ENCODE measurements at regions not wholly inside any gene's neighbourhood (a gene's known extent, or its start where the extent isn't known, plus 50 kb on each side); places are given as distances from the start of the nearest gene placed in this dataset.

- Histone ChIP-seq H3K4me3 (ENCODE audit: insufficient read depth, low read length) (no peak overlapping the region), H3K36me3 (ENCODE audit: insufficient read depth, low read length) (no peaks in the 10 kb centered on the region), H4K20me1 (ENCODE audit: insufficient read depth, low read length) (no peaks in the 10 kb centered on the region), H3K27ac (ENCODE audit: low read depth, low read length) (no peak overlapping the region), H3K4me1 (ENCODE audit: insufficient read depth, low read length) (no peaks in the 10 kb centered on the region), H3K27me3 (ENCODE audit: insufficient read depth, low read length) (no peaks in the 10 kb centered on the region), H3K79me2 (ENCODE audit: insufficient read depth, low read length) (no peaks in the 10 kb centered on the region), H3K4me2 (ENCODE audit: insufficient read depth, low read length) (no peak overlapping the region), H2AFZ (ENCODE audit: low read length) (no peak overlapping the region), H3K9me3 (ENCODE audit: low read depth, low read length) (no peaks in the 10 kb centered on the region)
- TF ChIP-seq CTCF (IDR thresholded peaks at IDR 0.05; ENCODE audit: extremely low read depth, low read depth, low read length), result no peak
- no peak for DNase-seq (ENCODE audit: insufficient read length, low spot score, missing footprints)
Observed at GRCh38 chr5:123690821-123691220, 178.8 kb downstream of the CSNK1G3 start.

- Histone ChIP-seq H3K4me2 (ENCODE audit: insufficient read depth, low read length) (no peak overlapping the region), H3K27me3 (ENCODE audit: insufficient read depth, low read length) (no peaks in the 10 kb centered on the region), H3K79me2 (ENCODE audit: insufficient read depth, low read length) (no peaks in the 10 kb centered on the region), H3K4me1 (ENCODE audit: insufficient read depth, low read length) (no peaks in the 10 kb centered on the region), H4K20me1 (ENCODE audit: insufficient read depth, low read length) (no peaks in the 10 kb centered on the region), H3K36me3 (ENCODE audit: insufficient read depth, low read length) (no peaks in the 10 kb centered on the region), H3K4me3 (ENCODE audit: insufficient read depth, low read length) (no peak overlapping the region), H2AFZ (ENCODE audit: low read length) (no peak overlapping the region), H3K27ac (ENCODE audit: low read depth, low read length) (no peak overlapping the region), H3K9me3 (ENCODE audit: low read depth, low read length) (no peaks in the 10 kb centered on the region)
- DNase-seq (ENCODE audit: insufficient read length, low spot score, missing footprints), result peak; percentile 23
- no peak for TF ChIP-seq CTCF (IDR thresholded peaks at IDR 0.05; ENCODE audit: extremely low read depth, low read depth, low read length)
Observed at GRCh38 chr5:123681061-123681460, 169.1 kb downstream of the CSNK1G3 start.

- H4K20me1 ChIP-seq (ENCODE audit: insufficient read depth, low read length), result no peaks in the 10 kb centered on the region
- no peaks in the 10 kb centered on the region for H3K27me3 ChIP-seq (ENCODE audit: insufficient read depth, low read length)
- no peaks in the 10 kb centered on the region for H3K4me1 ChIP-seq (ENCODE audit: insufficient read depth, low read length)
- TF ChIP-seq CTCF (IDR thresholded peaks at IDR 0.05; ENCODE audit: extremely low read depth, low read depth, low read length), result no peak
- H2AFZ ChIP-seq (ENCODE audit: low read length), result no peak overlapping the region
- H3K9me3 ChIP-seq (ENCODE audit: low read depth, low read length), result no peaks in the 10 kb centered on the region
- no peak for DNase-seq (ENCODE audit: insufficient read length, low spot score, missing footprints)
- H3K79me2 ChIP-seq (ENCODE audit: insufficient read depth, low read length), result no peaks in the 10 kb centered on the region
- no peaks in the 10 kb centered on the region for H3K36me3 ChIP-seq (ENCODE audit: insufficient read depth, low read length)
- no peak overlapping the region for H3K4me2 ChIP-seq (ENCODE audit: insufficient read depth, low read length)
- no peak overlapping the region for H3K27ac ChIP-seq (ENCODE audit: low read depth, low read length)
- H3K4me3 ChIP-seq (ENCODE audit: insufficient read depth, low read length), result no peak overlapping the region
Observed at GRCh38 chr5:123673107-123673506, 161.1 kb downstream of the CSNK1G3 start.

DNA sequence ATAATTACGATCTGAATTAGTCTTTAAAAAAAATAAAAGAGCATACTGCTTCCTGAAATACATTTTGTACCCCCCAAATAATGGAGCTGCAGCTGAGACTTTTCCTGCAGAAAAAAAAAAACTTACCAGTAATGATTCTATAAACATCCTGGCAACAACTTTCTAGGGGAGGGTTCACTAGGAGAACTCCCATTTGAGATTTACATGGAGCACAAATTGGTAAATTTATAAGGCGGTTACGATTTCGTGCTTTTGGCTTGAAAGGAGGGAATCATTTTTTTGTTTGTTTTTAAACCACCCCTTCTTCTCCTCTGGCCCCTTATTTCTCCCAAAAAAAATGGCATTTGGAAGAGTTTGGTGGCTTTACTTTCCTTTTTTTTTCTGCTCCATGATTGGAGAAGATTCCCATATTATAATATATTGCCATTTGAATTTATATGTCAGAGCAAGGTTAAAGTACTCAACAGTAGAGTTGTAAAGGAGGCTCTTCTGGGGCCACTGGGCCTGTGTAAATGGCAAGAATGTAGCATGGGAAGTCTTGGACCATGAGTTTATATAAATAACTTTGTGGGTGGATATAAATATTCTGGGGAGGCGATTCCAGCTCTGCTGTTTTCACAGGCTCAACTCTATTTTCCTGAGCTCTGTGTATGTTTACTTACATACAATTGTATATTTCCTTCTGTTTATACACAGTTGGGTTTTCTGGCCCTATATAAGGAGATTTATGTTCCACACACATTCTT is 159.9 kb downstream of the CSNK1G3 start:
- Histone ChIP-seq H3K36me3 (ENCODE audit: insufficient read depth, low read length) (no peaks in the 10 kb centered on the region), H2AFZ (ENCODE audit: low read length) (no peak overlapping the region), H3K4me2 (ENCODE audit: insufficient read depth, low read length) (no peak overlapping the region), H3K79me2 (ENCODE audit: insufficient read depth, low read length) (no peaks in the 10 kb centered on the region), H3K4me3 (ENCODE audit: insufficient read depth, low read length) (no peak overlapping the region), H3K27me3 (ENCODE audit: insufficient read depth, low read length) (no peaks in the 10 kb centered on the region), H3K27ac (ENCODE audit: low read depth, low read length) (no peak overlapping the region), H4K20me1 (ENCODE audit: insufficient read depth, low read length) (no peaks in the 10 kb centered on the region), H3K9me3 (ENCODE audit: low read depth, low read length) (no peaks in the 10 kb centered on the region), H3K4me1 (ENCODE audit: insufficient read depth, low read length) (no peaks in the 10 kb centered on the region)
- DNase-seq (ENCODE audit: insufficient read length, low spot score, missing footprints), result no peak
- no peak for TF ChIP-seq CTCF (IDR thresholded peaks at IDR 0.05; ENCODE audit: extremely low read depth, low read depth, low read length)
